NB4 (cell line): ENCODE measurements at regions not wholly inside any gene's neighbourhood (a gene's known extent, or its start where the extent isn't known, plus 50 kb on each side); places are given as distances from the start of the nearest gene placed in this dataset.

Experiments
- DNase-seq: peaks from one replicate; pipeline ENCODE4 v3.0.0; 2010; ENCODE audit warnings: low read depth
- H3K4me3 ChIP-seq: one replicate; pipeline ENCODE4 v1.5.1; 2011; ENCODE audit warnings: mild to moderate bottlenecking, low read depth, low read length, moderate library complexity
- MYC ChIP-seq: IDR thresholded peaks from 2 replicates; pipeline ENCODE4 v1.6.1; 2011; ENCODE audit warnings: low read depth, low read length
- POLR2A ChIP-seq: IDR thresholded peaks from 2 replicates; pipeline ENCODE4 v1.6.1; 2011; ENCODE audit warnings: mild to moderate bottlenecking; ENCODE audit not compliant: insufficient read length; ENCODE audit errors: extremely low read depth
- TF ChIP-seq, protein P1 (sequence below): IDR thresholded peaks from 2 replicates; pipeline ENCODE4 v1.6.1; 2011; ENCODE audit warnings: low read depth, low read length
- TF ChIP-seq, protein P2 (sequence below): IDR thresholded peaks from one replicate; pipeline ENCODE4 v1.5.1; 2012; ENCODE audit warnings: low read depth, low read length

DNA sequence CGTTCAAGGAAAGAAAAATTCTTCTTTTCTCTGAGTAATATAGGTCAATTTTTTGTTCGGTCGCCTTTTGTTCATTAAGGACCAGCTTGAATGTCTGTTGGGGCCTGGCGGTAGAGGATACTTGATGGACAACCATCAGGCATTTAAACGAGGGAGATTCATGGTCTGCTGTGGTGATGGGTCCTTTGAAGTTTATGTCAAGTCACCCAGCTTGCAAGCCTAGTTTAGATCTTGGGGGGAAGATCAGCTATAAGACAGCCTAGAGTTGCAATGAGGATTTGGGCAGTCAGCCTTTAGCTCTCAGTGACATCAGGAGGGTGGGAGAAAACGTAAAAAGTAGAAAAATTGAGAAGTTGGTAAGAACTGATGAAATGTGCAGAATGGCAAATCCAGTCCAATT lies 80.2 kb upstream of the SPRY4 start:
- no peak for DNase-seq
- TF ChIP-seq, protein P1, sequence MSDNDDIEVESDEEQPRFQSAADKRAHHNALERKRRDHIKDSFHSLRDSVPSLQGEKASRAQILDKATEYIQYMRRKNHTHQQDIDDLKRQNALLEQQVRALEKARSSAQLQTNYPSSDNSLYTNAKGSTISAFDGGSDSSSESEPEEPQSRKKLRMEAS, result no peak
- TF ChIP-seq, protein P2, sequence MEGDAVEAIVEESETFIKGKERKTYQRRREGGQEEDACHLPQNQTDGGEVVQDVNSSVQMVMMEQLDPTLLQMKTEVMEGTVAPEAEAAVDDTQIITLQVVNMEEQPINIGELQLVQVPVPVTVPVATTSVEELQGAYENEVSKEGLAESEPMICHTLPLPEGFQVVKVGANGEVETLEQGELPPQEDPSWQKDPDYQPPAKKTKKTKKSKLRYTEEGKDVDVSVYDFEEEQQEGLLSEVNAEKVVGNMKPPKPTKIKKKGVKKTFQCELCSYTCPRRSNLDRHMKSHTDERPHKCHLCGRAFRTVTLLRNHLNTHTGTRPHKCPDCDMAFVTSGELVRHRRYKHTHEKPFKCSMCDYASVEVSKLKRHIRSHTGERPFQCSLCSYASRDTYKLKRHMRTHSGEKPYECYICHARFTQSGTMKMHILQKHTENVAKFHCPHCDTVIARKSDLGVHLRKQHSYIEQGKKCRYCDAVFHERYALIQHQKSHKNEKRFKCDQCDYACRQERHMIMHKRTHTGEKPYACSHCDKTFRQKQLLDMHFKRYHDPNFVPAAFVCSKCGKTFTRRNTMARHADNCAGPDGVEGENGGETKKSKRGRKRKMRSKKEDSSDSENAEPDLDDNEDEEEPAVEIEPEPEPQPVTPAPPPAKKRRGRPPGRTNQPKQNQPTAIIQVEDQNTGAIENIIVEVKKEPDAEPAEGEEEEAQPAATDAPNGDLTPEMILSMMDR, result no peak
- no peak for TF ChIP-seq MYC
- TF ChIP-seq POLR2A, result no peak

DNA sequence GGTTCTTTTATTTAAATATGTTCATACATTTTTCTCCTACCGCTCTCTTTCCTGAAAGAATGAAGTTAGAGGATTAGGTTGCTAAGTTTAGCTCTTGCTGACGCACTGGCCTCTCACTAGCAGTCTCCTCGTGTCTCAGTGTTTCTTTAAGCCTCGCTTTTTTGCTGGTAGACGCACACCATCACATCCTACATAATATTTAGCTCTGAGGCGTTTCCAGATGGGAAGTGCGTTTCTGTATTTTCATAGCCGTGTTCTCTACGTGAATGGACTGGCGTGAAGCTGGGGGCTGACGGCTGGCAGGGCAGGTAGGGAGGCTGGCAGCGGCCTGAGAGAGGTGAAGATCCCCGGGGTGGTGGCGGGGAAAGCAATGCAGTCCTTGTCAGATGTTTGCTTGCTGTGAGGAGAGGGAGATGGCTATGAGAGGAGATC lies 79.2 kb upstream of the SPRY4 start:
- TF ChIP-seq, protein P2, result no peak
- TF ChIP-seq POLR2A (no peak), MYC (no peak)
- TF ChIP-seq, protein P1, result no peak
- H3K4me3 ChIP-seq, result no peak overlapping the region
- no peak for DNase-seq

More for the DNA sequence above, 80.2 kb upstream of the SPRY4 start:
- no peak overlapping the region for H3K4me3 ChIP-seq

DNA sequence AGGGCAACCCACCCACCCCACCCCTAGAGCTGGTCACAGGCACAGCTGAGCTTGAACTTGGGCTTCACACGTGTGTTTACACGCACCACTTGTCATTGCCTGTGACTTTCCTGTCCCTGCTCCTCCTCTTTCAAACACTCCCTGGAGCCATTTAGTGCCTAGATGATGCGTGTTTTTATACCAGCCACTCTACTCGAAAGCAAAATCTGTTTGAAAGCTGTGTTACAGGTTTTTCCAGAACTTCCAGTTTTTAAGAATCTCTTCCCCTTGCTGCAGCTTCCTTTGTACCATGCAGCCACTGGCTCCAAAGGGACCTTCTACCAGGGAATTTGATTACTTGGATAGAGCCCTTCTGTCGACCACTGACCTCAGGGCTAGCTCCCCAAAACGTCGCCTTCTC lies 78.8 kb upstream of the SPRY4 start:
- no peak for DNase-seq
- TF ChIP-seq, protein P1, result no peak
- H3K4me3 ChIP-seq, result no peak overlapping the region

DNA sequence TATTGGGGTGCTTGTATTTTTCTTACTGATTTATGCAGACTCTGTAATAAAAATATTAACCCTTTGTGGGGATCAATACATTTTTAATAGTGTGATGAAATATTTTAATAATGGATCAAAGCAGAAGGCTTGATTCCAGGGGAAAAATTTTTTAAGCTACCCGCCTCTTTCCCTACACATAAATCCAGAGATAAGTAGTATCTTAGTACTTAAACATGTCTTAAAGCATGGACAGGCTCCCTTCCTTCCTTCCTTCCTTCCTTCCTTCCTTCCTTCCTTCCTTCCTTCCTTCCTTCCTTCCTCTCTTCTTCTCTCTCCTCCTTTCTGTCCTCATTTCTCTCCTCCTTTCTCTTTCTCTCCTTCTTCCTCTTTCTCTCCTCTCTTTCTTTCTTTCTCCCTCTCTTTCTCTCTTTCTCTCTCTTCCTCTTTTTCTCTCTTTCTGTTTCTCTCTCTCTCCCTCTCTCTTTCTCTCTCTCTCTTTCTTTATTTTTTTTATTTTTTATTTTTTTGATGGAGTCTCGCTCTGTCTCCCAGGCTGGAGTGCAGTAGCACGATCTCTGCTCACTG lies 78.0 kb upstream of the SPRY4 start:
- DNase-seq, result no peak
- no peak overlapping the region for H3K4me3 ChIP-seq
- no peak for TF ChIP-seq POLR2A
- TF ChIP-seq, protein P1, result no peak
- no peak for TF ChIP-seq MYC
- TF ChIP-seq, protein P2, result no peak

DNA sequence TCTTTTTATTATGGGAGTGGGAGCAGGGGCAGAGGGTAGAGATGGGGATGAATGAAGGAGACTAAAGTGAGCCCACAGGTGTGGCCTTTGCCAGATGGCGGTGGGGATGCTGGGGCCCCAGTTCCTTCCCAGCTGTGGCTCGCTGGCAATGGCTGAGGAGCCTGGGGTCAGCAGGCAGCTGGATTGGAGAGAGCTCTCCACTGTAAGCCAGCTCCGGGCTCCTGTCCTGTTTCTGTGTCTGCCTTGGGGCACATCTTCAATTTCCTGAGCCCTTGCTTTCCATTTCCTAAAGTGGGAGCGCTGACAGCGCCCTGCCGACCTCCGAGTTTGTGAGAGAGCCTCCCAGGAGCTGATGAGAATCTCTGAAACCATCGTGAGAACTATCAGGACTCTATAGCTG lies 75.6 kb upstream of the SPRY4 start:
- no peak for DNase-seq
- TF ChIP-seq, protein P2, result no peak
- TF ChIP-seq POLR2A (no peak), MYC (no peak)
- TF ChIP-seq, protein P1, result no peak
- no peak overlapping the region for H3K4me3 ChIP-seq

DNA sequence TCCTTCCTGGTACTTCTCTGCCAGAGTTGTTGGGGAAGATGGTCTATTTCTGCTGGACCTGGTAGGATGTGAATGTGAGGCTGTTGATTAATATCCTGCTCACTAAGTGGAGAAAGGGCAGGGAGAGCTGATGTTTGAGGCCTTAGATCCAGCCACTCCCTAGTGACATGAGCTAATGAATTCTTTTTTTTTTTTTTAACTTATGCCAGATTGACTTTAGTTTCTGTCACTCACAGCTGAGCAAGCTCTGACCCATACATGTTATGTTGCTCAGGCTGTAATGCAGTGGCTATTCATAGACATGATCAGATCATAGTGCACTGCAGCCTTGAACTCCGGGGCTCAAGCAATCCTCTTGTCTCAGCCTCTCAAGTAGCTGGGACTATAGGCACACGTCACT lies 75.1 kb upstream of the SPRY4 start:
- TF ChIP-seq, protein P1, result no peak
- TF ChIP-seq, protein P2, result no peak
- no peak for TF ChIP-seq MYC
- no peak for TF ChIP-seq POLR2A
- no peak for DNase-seq
- no peak overlapping the region for H3K4me3 ChIP-seq
